HCT116 (cell line): ENCODE measurements at regions not wholly inside any gene's neighbourhood (a gene's known extent, or its start where the extent isn't known, plus 50 kb on each side); places are given as distances from the start of the nearest gene placed in this dataset.
A peak's percentile ranks its signal among the peaks of the same experiment; 100 is the strongest.

ENCODE experiments used
- ATAC-seq: fragments of 200-7000 bp; cut with Tn5 transposase; 2 replicates; pipeline ENCODE4 v1.9.1; 2020; ENCODE audit warnings: mild to moderate bottlenecking, moderate library complexity
- BruUV-seq: library from RNA; stranded (reverse); fragments of 400-500 nt; replicated peaks from 2 replicates; lab custom pipeline; 2021; lab: Mats Ljungman, UMichigan
- CTCF ChIA-PET: fragments of 300-600 bp; sonication (Branson Sonifier 250); formaldehyde crosslinking; loops from one replicate; lab custom pipeline; 2021; ENCODE audit warnings: antibody characterized with exemption; lab: Charles Lee
- POLR2A ChIA-PET: fragments of 300-600, 350-600 bp; sonication (Branson Sonifier 250); formaldehyde crosslinking; loops from one replicate; lab custom pipeline; 2021; ENCODE audit warnings: antibody characterized with exemption; lab: Charles Lee
- RAD21 ChIA-PET, 2 experiments: fragments of 300-600 bp; sonication (Branson Sonifier 250); formaldehyde crosslinking; loops; one replicate each; lab custom pipeline; 2023; ENCODE audit warnings: low total read pairs in 2 of 2; ENCODE audit not compliant: uncharacterized antibody in 2 of 2, unreplicated experiment in 2 of 2, low non-redundant PET in 1 of 2; lab: Charles Lee
- DNase-seq: peaks from one replicate; pipeline ENCODE4 v3.0.0-alpha.2; 2010; ENCODE audit warnings: low read depth, low spot score
- H2AFZ ChIP-seq: fragments of 200-600 bp; shearing (Covaris generic), sonication (generic); 2 replicates; pipeline ENCODE4 v1.6.1; 2017; ENCODE audit warnings: low read depth, mixed run types, mixed read lengths, antibody characterized with exemption, low read length; ENCODE audit not compliant: poor library complexity, severe bottlenecking
- H3K27ac ChIP-seq: 2 replicates; pipeline ENCODE4 v1.5.1; 2012; ENCODE audit warnings: low read depth, low read length
- H3K27me3 ChIP-seq: fragments of 200-600 bp; sonication (generic); 2 replicates; pipeline ENCODE4 v1.6.1; 2016; ENCODE audit warnings: mixed run types, low read length, mixed read lengths; ENCODE audit not compliant: insufficient read depth
- H3K36me3 ChIP-seq, 2 experiments: fragments of 200-500 bp in 1 of 2; fragments of 200-600 bp in 1 of 2; sonication (Bioruptor generic) in 1 of 2; sonication (generic) in 1 of 2; 2 replicates each; pipeline versions ENCODE4 v1.5.1 to v1.6.1; 2014 to 2016; ENCODE audit warnings: low read length in 2 of 2, inconsistent platforms in 1 of 2, mixed read lengths in 1 of 2, mixed run types in 1 of 2; ENCODE audit not compliant: insufficient read depth in 2 of 2, control insufficient read depth in 1 of 2
- H3K4me1 ChIP-seq, 2 experiments: fragments of 200-600 bp in 1 of 2; sonication (generic) in 1 of 2; 2 replicates each; pipeline versions ENCODE4 v1.5.1 to v1.6.1; 2012 to 2017; ENCODE audit warnings: low read length in 2 of 2, inconsistent platforms in 1 of 2, mild to moderate bottlenecking in 1 of 2, mixed read lengths in 1 of 2, mixed run types in 1 of 2, moderate library complexity in 1 of 2; ENCODE audit not compliant: insufficient read depth in 2 of 2, control insufficient read depth in 1 of 2
- H3K4me2 ChIP-seq: fragments of 200-600 bp; sonication (generic); 2 replicates; pipeline ENCODE4 v1.6.1; 2017; ENCODE audit warnings: mixed run types, low read length, mixed read lengths
- H3K4me3 ChIP-seq, 2 experiments: fragments of 200-600 bp in 1 of 2; sonication (generic) in 1 of 2; replicated peaks in 1 of 2; 2 replicates each; pipeline ENCODE4 v1.5.1; 2011 to 2016; ENCODE audit warnings: low read length in 2 of 2, control low read depth in 1 of 2, low read depth in 1 of 2, mild to moderate bottlenecking in 1 of 2, mixed read lengths in 1 of 2, mixed run types in 1 of 2
- H3K79me2 ChIP-seq: fragments of 200-600 bp; sonication (generic); 2 replicates; pipeline ENCODE4 v1.6.1; 2017; ENCODE audit warnings: mild to moderate bottlenecking, mixed run types, low read length, moderate library complexity, mixed read lengths; ENCODE audit not compliant: insufficient read depth
- H3K9ac ChIP-seq: fragments of 200-600 bp; sonication (generic); 2 replicates; pipeline ENCODE4 v1.6.1; 2016; ENCODE audit warnings: low read length, mixed read lengths
- H3K9me2 ChIP-seq: fragments of 200-600 bp; sonication (generic), shearing (Covaris generic); 2 replicates; pipeline ENCODE4 v1.6.1; 2017; ENCODE audit warnings: mixed run types, mild to moderate bottlenecking, moderate library complexity; ENCODE audit not compliant: insufficient read depth
- H3K9me3 ChIP-seq, 2 experiments: fragments of 200-500 bp in 1 of 2; fragments of 200-600 bp in 1 of 2; sonication (Bioruptor generic) in 1 of 2; sonication (generic) in 1 of 2; 2 replicates each; pipeline ENCODE4 v1.6.1; 2014 to 2017; ENCODE audit warnings: low read length in 2 of 2, mixed read lengths in 2 of 2, inconsistent platforms in 1 of 2, low read depth in 1 of 2, mild to moderate bottlenecking in 1 of 2, mixed run types in 1 of 2, moderate library complexity in 1 of 2; ENCODE audit not compliant: control insufficient read depth in 1 of 2, insufficient read depth in 1 of 2
- H4K20me1 ChIP-seq: fragments of 200-600 bp; sonication (generic), shearing (Covaris generic); 2 replicates; pipeline ENCODE4 v1.6.1; 2017; ENCODE audit warnings: mixed run types, mild to moderate bottlenecking, moderate library complexity; ENCODE audit not compliant: insufficient read depth
- CBX3 ChIP-seq: IDR thresholded peaks from 2 replicates; pipeline ENCODE4 v1.6.1; 2012; ENCODE audit warnings: low read depth
- CEBPB ChIP-seq: IDR thresholded peaks from 2 replicates; pipeline ENCODE4 v1.6.1; 2012; ENCODE audit warnings: low read depth
- FOSL1 ChIP-seq: IDR thresholded peaks from 2 replicates; pipeline ENCODE4 v1.6.1; 2012; ENCODE audit warnings: low read depth
- POLR2A ChIP-seq: IDR thresholded peaks from 2 replicates; pipeline ENCODE4 v1.7.0; 2011; ENCODE audit warnings: borderline replicate concordance; ENCODE audit not compliant: insufficient read depth, insufficient read length; ENCODE audit errors: extremely low read depth
- RAD21 ChIP-seq: IDR thresholded peaks from 2 replicates; pipeline ENCODE4 v1.6.1; 2012; ENCODE audit warnings: low read depth, mild to moderate bottlenecking
- SIN3A ChIP-seq: IDR thresholded peaks from 2 replicates; pipeline ENCODE4 v1.6.1; 2012; ENCODE audit warnings: low read depth
- SP1 ChIP-seq: IDR thresholded peaks from 2 replicates; pipeline ENCODE4 v1.6.1; 2012; ENCODE audit warnings: low read depth
- YY1 ChIP-seq: IDR thresholded peaks from 2 replicates; pipeline ENCODE4 v1.6.1; 2011; ENCODE audit warnings: low read length, low read depth, moderate library complexity, mild to moderate bottlenecking; ENCODE audit not compliant: insufficient replicate concordance; ENCODE audit errors: extremely low read depth
- ZFX ChIP-seq: fragments of 450-650 bp; IDR thresholded peaks from 2 replicates; pipeline ENCODE4 v1.6.1; 2017
- ZNF274 ChIP-seq: fragments of 200-500 bp; sonication (Bioruptor generic); IDR thresholded peaks from 2 replicates; pipeline ENCODE4 v1.6.1; 2014; ENCODE audit warnings: mild to moderate bottlenecking, low read depth, low read length, inconsistent platforms
- intact Hi-C: fragments of 100-400 bp; cut with micrococcal nuclease; formaldehyde crosslinking; loops from 2 replicates; pipeline ENCODE4 v1.10.0; 2022
- TF ChIP-seq, protein P1 (sequence below): IDR thresholded peaks from 2 replicates; pipeline ENCODE4 v1.6.1; 2012; ENCODE audit warnings: low read depth
- TF ChIP-seq, protein P2 (sequence below): IDR thresholded peaks from 2 replicates; pipeline ENCODE4 v1.6.1; 2012
- TF ChIP-seq, protein P3 (sequence below), 3 experiments: fragments of 200-600 bp in 1 of 3; sonication (generic) in 1 of 3; IDR thresholded peaks in 2 of 3; conservative IDR thresholded peaks in 1 of 3; 2 replicates each; pipeline ENCODE4 v1.5.1; 2012 to 2017; ENCODE audit warnings: low read depth in 2 of 3, low read length in 2 of 3, antibody characterized with exemption in 1 of 3, borderline replicate concordance in 1 of 3, control low read depth in 1 of 3, mild to moderate bottlenecking in 1 of 3, mixed read lengths in 1 of 3, mixed run types in 1 of 3, moderate library complexity in 1 of 3; ENCODE audit not compliant: insufficient read depth in 1 of 3

DNA sequence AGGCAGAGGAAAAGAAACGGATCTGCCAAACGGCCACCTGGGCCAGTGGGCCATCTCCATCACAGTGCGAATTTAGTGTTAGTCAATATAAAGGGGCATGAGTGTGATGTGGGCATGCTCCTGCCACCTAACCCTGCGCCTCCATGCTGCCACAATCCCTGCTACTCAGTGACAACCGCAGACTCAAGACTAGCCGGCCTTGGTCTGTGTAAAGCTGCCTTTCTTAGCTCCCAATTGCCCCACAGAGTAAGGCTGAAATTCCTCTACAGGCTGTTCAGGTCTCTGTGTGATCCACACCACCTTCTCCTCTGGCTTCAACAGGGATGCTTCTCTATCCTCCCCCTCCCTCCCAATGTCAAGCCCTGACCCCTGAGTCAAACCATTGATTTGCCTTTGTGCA lies 269.7 kb downstream of the XXYLT1 start (continued):
- TF ChIP-seq, protein P1, sequence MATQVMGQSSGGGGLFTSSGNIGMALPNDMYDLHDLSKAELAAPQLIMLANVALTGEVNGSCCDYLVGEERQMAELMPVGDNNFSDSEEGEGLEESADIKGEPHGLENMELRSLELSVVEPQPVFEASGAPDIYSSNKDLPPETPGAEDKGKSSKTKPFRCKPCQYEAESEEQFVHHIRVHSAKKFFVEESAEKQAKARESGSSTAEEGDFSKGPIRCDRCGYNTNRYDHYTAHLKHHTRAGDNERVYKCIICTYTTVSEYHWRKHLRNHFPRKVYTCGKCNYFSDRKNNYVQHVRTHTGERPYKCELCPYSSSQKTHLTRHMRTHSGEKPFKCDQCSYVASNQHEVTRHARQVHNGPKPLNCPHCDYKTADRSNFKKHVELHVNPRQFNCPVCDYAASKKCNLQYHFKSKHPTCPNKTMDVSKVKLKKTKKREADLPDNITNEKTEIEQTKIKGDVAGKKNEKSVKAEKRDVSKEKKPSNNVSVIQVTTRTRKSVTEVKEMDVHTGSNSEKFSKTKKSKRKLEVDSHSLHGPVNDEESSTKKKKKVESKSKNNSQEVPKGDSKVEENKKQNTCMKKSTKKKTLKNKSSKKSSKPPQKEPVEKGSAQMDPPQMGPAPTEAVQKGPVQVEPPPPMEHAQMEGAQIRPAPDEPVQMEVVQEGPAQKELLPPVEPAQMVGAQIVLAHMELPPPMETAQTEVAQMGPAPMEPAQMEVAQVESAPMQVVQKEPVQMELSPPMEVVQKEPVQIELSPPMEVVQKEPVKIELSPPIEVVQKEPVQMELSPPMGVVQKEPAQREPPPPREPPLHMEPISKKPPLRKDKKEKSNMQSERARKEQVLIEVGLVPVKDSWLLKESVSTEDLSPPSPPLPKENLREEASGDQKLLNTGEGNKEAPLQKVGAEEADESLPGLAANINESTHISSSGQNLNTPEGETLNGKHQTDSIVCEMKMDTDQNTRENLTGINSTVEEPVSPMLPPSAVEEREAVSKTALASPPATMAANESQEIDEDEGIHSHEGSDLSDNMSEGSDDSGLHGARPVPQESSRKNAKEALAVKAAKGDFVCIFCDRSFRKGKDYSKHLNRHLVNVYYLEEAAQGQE, result no peak
- TF ChIP-seq CEBPB (no peak), YY1 (no peak), RAD21 (no peak), ZFX (no peak), ZNF274 (no peak), FOSL1 (no peak)
- TF ChIP-seq, protein P2, sequence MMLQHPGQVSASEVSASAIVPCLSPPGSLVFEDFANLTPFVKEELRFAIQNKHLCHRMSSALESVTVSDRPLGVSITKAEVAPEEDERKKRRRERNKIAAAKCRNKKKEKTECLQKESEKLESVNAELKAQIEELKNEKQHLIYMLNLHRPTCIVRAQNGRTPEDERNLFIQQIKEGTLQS, result no peak

DNA sequence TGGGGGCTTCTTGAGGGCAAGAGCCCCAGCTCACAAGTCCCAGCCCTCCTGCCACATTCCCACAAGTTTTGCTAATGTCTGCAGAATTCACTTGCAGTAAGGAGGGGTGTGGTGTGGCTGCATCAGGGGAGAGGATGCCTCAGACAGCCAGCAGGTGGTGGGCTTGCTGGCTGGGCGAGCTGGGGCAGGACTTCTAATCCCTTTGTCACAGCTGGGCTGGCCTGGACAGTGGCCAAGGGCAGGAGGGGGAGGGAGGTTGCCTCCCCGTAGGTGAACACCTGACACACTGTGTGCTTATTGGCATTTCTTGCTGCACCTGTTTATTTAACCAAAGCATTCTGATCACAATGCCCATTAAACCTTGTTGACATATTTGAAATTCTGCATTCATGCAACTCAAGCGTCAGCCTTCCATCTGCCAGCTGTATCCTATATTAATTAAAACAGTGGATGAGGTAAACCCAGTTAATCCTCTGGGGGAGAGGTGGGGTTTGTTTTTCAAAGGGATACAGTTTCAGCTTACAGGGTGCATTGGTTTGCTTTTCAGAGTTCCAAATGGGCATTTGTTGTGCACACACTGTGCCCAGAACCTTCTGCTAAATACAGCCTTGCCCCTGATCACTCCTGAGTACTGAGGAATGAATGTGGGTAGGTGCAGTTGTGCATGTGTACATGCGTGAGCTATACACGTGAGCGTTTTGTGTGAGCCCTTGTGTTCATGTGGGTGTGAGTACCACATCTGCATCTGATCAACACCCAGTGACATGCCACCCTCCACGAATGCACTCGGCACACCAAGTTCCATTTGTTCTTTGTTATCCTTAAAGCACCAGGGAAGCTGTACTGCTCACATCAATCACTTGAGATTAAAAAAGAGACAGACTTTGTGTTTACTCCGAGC lies 268.7 kb downstream of the XXYLT1 start:
- peak; percentile 93 for ATAC-seq
- peak; percentile 37 for DNase-seq
- Histone ChIP-seq H4K20me1 (no peaks in the 10 kb centered on the region), H3K79me2 (no peaks in the 10 kb centered on the region), H3K27ac (no peak overlapping the region), H3K4me3 (no peak overlapping the region), H3K27me3 (peaks cover 34% of the 10 kb centered on the region; the same call in 1 of the 2 replicates), H3K4me2 (no peak overlapping the region), H3K9me3 (no peaks in the 10 kb centered on the region), H3K4me1 (peaks cover 0 to 9% of the 10 kb centered on the region in 2 experiments; a peak in 1 of 4 replicates), H2AFZ (no peak overlapping the region), H3K9me2 (no peaks in the 10 kb centered on the region), H3K9ac (no peak overlapping the region), H3K36me3 (no peaks in the 10 kb centered on the region)
- no TSS peak for BruUV-seq
- ChIA-PET RAD21 (no interaction called here), POLR2A (no interaction called here), CTCF (interaction anchor here (1.1 to 1.9 kb wide), 4 partner anchors 37 to 319 kb away, joined by 4 to 5 read pairs (median 4); partner anchors contain the start of gene XXYLT1)
- intact Hi-C loops, result loop anchor here (1.0 to 2.0 kb wide), 3 partner anchors 104 to 320 kb away; no protein-coding TSS in a partner anchor
- TF ChIP-seq FOSL1, result no peak
- TF ChIP-seq SP1, result no peak
- TF ChIP-seq POLR2A, result no peak
- no peak for TF ChIP-seq SIN3A
- TF ChIP-seq CEBPB, result no peak
- peak; percentile 84 for TF ChIP-seq RAD21
- TF ChIP-seq, protein P1, result no peak
- no peak for TF ChIP-seq CBX3
- TF ChIP-seq ZFX, result no peak
- TF ChIP-seq, protein P3, sequence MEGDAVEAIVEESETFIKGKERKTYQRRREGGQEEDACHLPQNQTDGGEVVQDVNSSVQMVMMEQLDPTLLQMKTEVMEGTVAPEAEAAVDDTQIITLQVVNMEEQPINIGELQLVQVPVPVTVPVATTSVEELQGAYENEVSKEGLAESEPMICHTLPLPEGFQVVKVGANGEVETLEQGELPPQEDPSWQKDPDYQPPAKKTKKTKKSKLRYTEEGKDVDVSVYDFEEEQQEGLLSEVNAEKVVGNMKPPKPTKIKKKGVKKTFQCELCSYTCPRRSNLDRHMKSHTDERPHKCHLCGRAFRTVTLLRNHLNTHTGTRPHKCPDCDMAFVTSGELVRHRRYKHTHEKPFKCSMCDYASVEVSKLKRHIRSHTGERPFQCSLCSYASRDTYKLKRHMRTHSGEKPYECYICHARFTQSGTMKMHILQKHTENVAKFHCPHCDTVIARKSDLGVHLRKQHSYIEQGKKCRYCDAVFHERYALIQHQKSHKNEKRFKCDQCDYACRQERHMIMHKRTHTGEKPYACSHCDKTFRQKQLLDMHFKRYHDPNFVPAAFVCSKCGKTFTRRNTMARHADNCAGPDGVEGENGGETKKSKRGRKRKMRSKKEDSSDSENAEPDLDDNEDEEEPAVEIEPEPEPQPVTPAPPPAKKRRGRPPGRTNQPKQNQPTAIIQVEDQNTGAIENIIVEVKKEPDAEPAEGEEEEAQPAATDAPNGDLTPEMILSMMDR (IDR thresholded peaks at IDR 0.05 in 2 of 3, conservative IDR thresholded peaks at IDR 0.05 in 1 of 3; ENCODE audit: borderline replicate concordance in 1 of 3, insufficient read depth in 1 of 3, low read depth in 2 of 3, low read length in 2 of 3), result peak; percentile 68 to 76 (median 71); a peak in 5 of 6 replicates
